Stimulated activated CD4-positive, alpha-beta T cell treated with anti-CD3 and anti-CD28 coated beads, Interleukin-2, amount 100 ng/mL, for 4 hours (primary cell): ENCODE measurements at regions not wholly inside any gene's neighbourhood (a gene's known extent, or its start where the extent isn't known, plus 50 kb on each side); places are given as distances from the start of the nearest gene placed in this dataset.

ENCODE experiments used
- DNase-seq: peaks from one replicate; pipeline ENCODE4 v3.0.0-alpha.2; 2020; ENCODE audit warnings: low read depth

- no peak for DNase-seq
Observed at GRCh38 chr21:28644762-28645161, 347.9 kb downstream of the LTN1 start.

DNA sequence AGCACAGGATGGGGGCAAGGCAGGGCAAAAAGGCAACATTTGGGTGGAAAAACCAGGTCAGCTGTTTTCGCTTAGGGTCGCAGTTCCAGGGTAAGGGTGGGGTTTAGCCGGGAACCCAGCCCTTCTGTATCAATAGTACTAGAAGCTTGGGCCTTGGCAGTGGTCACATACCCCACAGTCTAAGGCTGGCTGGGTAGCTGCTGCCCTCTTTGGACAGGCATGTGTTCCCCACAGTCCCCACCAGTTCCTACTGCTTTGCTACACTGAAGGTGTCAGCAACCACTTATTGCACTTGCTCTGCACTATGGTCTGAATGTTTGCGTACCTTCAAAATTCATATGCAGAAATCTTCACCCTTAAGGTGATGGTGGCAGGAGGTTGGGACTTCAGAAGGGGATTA is 349.8 kb downstream of the LTN1 start:
- no peak for DNase-seq

- no peak for DNase-seq
Observed at GRCh38 chr21:28641731-28642130, 350.9 kb downstream of the LTN1 start.

DNA sequence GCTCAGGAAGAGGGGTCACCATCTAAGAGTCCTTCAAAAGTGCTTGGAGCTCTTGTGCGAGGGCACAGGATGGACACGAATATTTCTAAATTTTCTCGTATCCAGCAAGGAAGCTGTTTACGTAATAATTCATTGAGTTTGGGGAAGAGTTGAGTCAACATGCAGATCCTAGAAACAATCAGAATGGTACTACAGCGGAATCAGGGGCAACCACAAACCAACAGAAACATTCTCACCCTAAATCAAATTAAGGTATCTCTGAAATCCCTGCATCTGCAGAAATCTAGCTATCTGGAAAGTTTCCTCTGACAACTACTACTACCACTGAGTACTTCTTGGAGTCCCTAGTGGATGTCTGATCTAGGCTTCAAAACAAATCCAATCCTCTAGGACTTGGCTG is 352.4 kb downstream of the LTN1 start:
- no peak for DNase-seq

DNA sequence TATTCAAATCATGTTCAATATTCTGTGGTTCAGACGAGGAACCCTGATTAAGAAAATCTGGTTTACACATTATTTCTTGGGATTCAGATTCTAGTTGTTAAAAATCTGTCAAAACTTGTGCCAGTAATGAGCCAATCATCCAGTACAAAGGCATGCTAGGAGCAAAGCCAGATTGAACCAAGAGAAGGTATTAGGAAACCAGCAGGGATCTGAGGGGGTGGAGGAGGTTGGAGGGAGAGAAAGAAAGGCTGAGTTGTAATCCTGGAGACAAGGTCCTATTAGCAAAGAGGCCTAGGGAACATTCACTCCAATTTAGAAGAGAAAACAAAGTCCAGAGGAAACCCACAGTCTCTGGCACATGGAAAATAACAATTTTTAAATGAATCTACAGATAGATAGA is 352.9 kb downstream of the LTN1 start:
- no peak for DNase-seq

DNA sequence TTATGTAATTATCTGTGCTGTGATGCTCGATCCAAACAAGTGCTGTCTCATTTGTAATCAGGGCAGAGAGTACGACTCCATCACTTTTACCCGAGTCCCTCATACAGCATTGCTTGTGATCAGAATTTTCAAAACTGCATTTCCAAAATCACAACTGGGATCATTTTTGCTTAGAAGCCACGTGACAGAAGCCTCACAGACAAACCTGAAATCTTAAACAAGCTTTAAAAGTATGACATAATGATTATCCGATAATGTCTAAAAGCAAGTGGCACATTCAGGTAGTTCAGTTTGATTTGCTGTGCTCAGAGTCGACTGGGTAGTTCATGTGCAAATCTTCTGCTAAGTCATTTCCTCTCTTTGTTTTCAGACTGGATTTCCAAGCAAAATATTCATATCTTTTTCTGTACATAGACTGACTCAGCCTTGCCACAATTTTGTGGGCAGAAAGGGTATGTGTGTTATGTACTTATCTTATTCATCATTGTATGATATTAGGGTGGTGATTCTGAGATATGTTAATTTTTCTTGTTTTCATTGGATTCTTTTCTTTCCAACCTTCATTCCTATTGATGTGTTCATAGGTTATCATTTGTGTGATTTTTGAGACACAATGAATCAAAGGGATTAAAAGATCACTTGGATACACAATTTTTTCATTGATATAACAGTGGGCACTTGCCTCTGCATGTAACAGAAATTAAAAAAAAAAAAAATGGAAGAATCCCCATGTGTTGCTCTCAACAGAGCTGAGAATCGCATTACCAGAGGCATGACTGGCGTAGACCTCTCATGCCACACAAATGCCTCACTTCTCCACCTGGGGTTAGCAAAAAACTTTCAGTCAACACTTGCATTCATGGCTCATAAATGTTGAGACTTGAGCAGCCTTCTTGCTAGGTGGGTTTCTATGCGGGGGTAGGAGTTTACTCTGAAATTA is 355.7 kb downstream of the LTN1 start:
- no peak for DNase-seq

DNA sequence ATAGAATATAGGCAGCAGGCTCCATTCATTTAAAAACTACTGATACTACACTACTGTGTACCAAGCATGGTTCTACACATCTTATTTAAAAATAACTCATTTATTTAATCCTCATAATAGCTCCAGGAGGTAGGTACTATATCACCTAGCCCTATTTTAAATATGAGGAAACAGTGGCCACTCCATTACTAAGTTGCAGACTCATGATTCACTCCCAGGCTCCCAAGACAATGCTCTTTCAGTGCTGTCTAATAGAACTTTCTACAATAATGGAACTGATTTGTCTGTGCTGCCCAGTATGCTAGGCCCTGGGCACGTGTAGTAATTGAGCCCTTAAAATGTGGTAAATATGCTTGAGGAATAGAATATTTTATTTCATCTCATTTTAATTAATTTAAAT is 357.1 kb downstream of the LTN1 start:
- no peak for DNase-seq

DNA sequence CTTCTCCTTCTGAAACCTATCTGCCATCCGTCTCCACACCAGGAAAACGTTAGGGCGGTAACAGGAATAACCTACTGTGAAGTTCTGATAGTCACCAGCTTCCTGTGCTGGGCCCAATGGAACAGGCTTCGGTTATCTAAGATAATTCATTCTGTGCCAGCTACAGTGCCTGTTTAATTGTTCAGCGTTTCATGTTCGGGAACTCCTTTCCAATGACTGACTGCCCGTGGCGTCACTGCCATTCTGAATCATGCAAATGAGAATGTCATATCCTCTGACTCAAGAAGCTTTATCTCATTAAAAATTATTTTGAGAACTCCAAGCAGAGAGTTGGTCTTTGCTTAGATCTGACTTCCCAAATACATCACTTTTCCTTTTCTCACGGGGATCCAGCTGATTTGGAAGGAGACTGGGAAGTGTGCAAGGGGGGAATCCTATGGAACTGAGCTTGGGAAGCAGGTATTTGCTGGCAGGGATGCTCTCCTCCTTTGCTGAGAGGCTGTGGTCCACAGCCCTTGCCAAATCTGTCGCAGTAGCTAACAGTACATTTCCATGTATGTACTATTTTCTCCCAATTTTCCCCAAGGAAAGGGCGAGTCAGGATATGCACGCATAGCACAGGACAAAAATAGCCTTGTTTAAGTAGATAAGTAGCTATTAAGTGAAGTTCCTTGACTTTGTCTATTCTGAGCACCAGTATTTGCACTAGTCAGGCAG is 358.7 kb downstream of the LTN1 start:
- DNase-seq = no peak

- DNase-seq = no peak
Observed at GRCh38 chr21:28632755-28633408, 359.8 kb downstream of the LTN1 start.

- DNase-seq = no peak
Observed at GRCh38 chr21:28627691-28628090, 365.0 kb downstream of the LTN1 start.

DNA sequence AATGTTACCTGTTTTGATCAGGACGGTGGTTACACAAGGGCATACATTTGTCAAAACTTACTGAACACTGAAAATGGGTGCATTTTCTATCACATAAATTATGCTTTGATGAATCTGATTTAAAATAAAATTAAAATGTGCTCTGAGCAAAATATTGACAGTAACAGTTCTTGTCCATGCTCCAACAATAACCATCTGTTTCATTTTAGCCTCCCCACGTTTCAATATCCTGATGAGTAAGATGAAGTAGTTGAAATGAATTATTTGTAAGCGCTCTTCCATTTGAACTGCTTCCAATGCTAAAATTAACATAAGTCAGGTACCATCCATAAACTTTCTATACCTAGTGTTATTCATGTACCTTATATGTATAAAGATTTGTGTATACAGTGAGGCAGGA is 365.4 kb downstream of the LTN1 start:
- DNase-seq = no peak

DNA sequence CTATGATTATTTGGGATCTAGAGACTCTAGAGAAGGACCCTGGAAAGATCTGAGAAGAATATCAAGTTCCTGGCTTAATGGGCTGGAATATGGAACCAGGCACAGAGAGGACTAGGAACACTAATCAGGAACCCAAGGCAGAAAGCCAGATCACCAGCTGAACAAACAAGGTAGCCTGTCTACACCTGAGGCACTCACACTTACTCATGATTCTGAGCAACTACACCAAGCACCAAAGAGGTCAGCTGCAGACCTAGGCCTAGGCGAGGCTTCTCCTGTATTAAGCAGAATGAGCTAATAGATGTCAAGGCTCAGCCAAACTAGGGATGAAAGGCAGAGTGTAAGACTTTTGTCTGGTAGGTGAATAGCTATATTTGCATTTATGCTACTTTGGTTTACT is 368.1 kb downstream of the LTN1 start:
- no peak for DNase-seq

DNA sequence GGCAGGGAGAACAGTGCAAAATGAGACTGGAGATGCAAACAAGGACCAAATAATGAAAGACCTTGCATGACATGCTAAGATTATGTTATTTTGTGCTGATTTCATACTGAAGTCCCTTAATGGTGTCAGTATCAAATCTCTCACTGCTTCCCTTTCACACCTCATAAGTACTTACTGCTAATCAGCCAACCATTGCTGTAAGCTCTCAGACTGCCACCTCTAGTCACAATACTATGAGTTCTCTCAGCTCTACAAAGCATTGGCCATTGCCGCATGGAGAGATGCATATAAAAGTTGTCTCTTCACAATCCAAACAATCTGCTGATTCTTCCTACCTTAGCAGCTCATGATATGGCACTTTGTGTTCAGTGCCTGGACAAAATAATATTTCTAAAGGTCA is 375.4 kb downstream of the LTN1 start:
- no peak for DNase-seq

DNA sequence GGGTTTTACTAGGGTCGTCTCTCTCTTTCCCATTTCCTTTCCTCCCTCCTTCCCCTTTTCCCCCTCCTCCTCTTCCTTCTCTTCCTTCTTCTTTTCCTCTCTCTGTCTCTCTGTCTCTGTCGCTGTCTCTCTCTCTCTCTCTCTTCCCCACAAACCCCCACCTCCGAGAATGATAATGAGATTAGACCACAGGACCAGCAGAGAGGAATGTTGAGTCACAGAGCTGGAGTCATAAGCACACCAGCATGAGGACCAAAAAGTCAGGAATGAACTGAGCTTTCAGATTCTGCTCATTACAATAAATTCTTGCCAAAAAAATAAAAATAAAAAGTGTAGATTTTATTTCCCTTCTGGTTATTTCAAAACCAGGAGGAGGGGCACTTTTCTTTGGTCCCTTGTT is 377.4 kb downstream of the LTN1 start:
- no peak for DNase-seq

- no peak for DNase-seq
Observed at GRCh38 chr21:28614791-28615190, 377.9 kb downstream of the LTN1 start.

DNA sequence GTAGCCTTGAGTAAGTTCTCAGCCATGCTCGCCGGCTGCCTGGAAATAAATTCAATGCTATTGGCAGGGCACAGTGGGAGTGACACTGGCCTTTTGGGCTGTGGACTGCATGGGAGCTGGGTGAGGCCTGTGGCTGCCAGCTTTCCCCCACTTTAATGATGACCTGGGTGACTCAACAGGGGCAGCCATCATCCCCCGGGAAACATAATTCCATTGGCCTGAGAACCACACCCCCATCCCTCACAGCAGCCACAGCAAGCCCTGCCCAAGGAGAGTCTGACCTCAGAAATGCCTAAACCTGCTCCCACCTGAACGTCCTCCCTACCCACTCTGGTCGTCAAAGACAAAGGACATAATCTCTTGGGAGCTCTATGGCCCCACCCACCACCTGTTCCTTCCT is 384.0 kb downstream of the LTN1 start:
- DNase-seq = no peak

DNA sequence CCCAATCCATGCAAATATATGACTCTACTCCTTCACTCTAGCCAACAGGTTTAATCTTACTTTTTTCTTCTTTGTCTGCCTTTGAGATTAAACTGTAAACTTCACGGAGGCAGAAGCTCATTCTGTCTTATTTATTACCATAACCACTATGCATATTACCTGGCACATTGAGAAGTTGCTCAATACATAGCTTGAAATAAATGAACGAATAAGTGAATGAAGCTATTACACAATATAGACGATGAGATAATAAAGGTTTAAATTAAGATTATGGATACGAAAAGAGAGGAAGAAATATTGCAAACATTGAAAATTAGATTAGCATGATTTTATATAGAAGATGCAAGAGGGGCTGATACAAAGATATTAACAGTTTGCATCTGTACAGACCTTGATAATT is 385.1 kb downstream of the LTN1 start:
- DNase-seq = no peak

DNA sequence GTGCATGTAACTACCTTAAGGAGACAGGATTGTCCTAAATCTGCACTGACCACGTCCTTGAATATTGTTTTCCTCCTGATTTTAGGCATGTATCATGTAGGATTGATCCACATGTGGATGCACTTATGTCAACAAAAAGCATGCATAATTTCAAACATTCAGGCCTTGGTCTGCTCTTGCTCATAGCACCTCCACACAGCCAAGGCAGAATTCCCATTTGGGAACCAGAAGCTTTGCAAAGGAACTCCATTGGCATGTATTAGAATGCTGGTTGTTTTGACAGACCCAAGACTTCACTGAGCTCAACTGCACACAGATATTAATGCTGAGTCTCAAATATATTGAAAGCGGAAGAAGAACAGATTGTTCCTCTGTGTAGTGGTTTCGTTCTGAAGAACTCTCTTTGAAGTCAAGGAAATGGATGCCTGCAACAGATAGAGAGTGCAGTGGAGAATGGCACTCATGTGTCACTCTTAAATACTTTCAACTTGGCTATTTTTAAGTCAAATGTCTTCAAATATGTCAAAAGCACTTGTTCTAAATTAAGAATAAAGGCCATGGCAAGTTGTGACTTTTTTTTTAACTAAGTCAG is 387.6 kb downstream of the LTN1 start:
- DNase-seq = no peak

GRCh38 chr21:28602546-28602945 is 390.1 kb downstream of the LTN1 start:
- DNase-seq = no peak

DNA sequence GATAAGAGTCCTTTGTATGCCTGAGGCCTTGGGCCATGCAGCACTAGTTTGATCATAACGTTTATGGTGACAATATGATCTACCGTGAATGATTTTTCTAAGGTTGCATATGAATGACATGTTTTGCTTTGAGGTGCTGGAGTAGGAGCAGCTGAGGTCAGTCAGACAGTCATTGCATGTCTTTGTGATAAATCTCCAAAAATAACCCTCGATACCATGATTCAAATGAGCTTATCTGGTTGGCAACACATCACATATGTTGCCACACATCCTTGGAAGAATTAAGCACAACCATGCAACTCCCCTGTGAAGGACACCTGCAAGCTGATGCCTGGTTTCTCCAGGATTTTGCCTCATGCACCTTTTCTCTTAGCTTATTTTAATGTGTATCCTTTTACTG is 394.5 kb downstream of the LTN1 start:
- no peak for DNase-seq

DNA sequence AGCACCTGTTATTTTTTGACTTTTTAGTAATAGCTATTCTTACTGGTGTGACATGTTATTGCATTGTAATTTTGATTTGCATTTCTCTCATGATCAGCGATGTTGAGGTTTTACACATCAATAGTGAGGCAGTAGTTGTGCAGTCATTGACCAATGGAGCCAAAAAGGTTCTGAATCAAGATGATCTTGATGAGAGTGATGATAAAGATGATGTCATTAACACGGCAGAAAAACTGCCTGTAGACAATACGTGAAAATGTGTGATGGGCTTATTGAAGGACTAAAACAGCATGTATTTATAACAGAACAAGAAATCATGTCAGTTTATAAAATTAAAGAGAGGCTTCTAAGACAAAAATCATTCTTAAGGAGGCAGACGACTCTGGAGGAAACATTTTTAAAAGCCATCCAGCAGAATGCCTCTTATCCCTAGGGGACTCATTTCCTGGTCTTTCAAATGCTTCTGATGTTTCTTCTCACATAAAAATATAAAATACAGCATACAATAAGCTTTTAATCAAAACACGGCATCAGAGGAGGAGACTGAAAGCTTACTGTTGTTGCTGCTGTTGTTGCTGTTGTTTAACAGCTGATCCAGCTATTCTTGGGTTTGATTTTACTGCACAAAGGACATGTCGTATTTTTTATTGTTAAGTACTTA is 400.3 kb downstream of the LTN1 start:
- DNase-seq = no peak

- DNase-seq = no peak
Observed at GRCh38 chr21:28590676-28591075, 402.0 kb downstream of the LTN1 start.
